B cell (primary cell): ENCODE measurements at regions not wholly inside any gene's neighbourhood (a gene's known extent, or its start where the extent isn't known, plus 50 kb on each side); places are given as distances from the start of the nearest gene placed in this dataset.

ENCODE experiments used
- ATAC-seq: fragments of 200-7000 bp; cut with Tn5 transposase; one replicate; pipeline ENCODE4 v1.10.0; 2021; ENCODE audit warnings: low read depth, mild to moderate bottlenecking, moderate number of reproducible peaks, moderate library complexity
- CTCF ChIA-PET: fragments of 350-600 bp; sonication (Branson Sonifier 250); formaldehyde crosslinking; loops from one replicate; lab custom pipeline; 2021; ENCODE audit warnings: antibody characterized with exemption, inconsistent platforms; lab: Charles Lee
- POLR2A ChIA-PET: fragments of 350-600 bp; sonication (Branson Sonifier 250); formaldehyde crosslinking; loops from one replicate; lab custom pipeline; 2021; ENCODE audit warnings: antibody characterized with exemption; lab: Charles Lee
- DNase-seq: peaks from one replicate; pipeline ENCODE4 v3.0.0; 2013
- H2AFZ ChIP-seq: 2 replicates; pipeline ENCODE4 v1.6.1; 2012; ENCODE audit warnings: mild to moderate bottlenecking, low read depth, low read length; ENCODE audit not compliant: insufficient read depth, poor library complexity, severe bottlenecking
- H3K27ac ChIP-seq, 2 donors: 1 replicate in 1 of 2; 2 replicates in 1 of 2; pipeline ENCODE4 v1.5.1; 2012 to 2013; ENCODE audit warnings: low read length in 2 of 2, mild to moderate bottlenecking in 2 of 2, moderate library complexity in 1 of 2
- H3K27me3 ChIP-seq, 4 experiments: fragments of 200-600 bp in 1 of 4; sonication (generic) in 1 of 4; replicated peaks in 1 of 4; 1 replicate in 2 of 4; 2 replicates in 2 of 4; pipeline versions ENCODE4 v1.6.1 to v1.7.0; 2013 to 2016; ENCODE audit warnings: low read length in 3 of 4, mild to moderate bottlenecking in 2 of 4, mixed read lengths in 1 of 4, moderate library complexity in 1 of 4; ENCODE audit not compliant: insufficient read depth in 4 of 4, control insufficient read depth in 3 of 4; ENCODE audit errors: control extremely low read depth in 1 of 4
- H3K36me3 ChIP-seq, 2 experiments: replicated peaks in 1 of 2; 1 replicate in 1 of 2; 2 replicates in 1 of 2; pipeline versions ENCODE4 v1.6.1 to v1.7.1; 2013; ENCODE audit warnings: low read length in 1 of 2; ENCODE audit not compliant: insufficient read depth in 2 of 2, control insufficient read depth in 1 of 2; ENCODE audit errors: control extremely low read depth in 1 of 2, extremely low read depth in 1 of 2
- H3K4me1 ChIP-seq, 2 donors: fragments of 200-600 bp in 1 of 2; sonication (generic) in 1 of 2; 1 replicate in 1 of 2; 2 replicates in 1 of 2; pipeline versions ENCODE4 v1.5.1 to v1.6.1; 2013 to 2017; ENCODE audit warnings: low read length in 2 of 2; ENCODE audit not compliant: control insufficient read depth in 2 of 2, insufficient read depth in 2 of 2
- H3K4me2 ChIP-seq: replicated peaks from 2 replicates; pipeline ENCODE3; 2012; ENCODE audit warnings: mild to moderate bottlenecking, low read depth, low read length; ENCODE audit not compliant: poor library complexity, severe bottlenecking
- H3K4me3 ChIP-seq, 5 experiments: fragments of 200-600 bp in 1 of 5; sonication (generic) in 1 of 5; 1 replicate in 3 of 5; 2 replicates in 2 of 5; pipeline versions ENCODE4 v1.5.1 to v1.7.0; 2011 to 2016; ENCODE audit warnings: low read length in 4 of 5, mild to moderate bottlenecking in 4 of 5, low read depth in 2 of 5, control low read depth in 1 of 5, moderate library complexity in 1 of 5; ENCODE audit not compliant: insufficient read depth in 1 of 5; ENCODE audit errors: control extremely low read depth in 1 of 5, extremely low read depth in 1 of 5
- H3K79me2 ChIP-seq: fragments of 200-600 bp; sonication (generic); one replicate; pipeline ENCODE4 v1.6.0; 2016; ENCODE audit warnings: low read length; ENCODE audit not compliant: control insufficient read depth, insufficient read depth
- H3K9ac ChIP-seq: fragments of 200-600 bp; sonication (generic); 2 replicates; pipeline ENCODE4 v1.6.1; 2017; ENCODE audit warnings: mild to moderate bottlenecking, low read length, moderate library complexity
- H3K9me3 ChIP-seq, 3 donors: one replicate each; pipeline versions ENCODE4 v1.6.1 to v1.7.1; 2013; ENCODE audit warnings: low read length in 2 of 3; ENCODE audit not compliant: control insufficient read depth in 2 of 3, insufficient read depth in 1 of 3; ENCODE audit errors: control extremely low read depth in 1 of 3
- H4K20me1 ChIP-seq: 2 replicates; pipeline ENCODE4 v1.6.0; 2012; ENCODE audit warnings: mild to moderate bottlenecking, low read length; ENCODE audit not compliant: insufficient read depth, control insufficient read depth, poor library complexity, severe bottlenecking
- H3K27ac Mint-ChIP-seq: one replicate; pipeline ENCODE4 v1.8.0; 2021; ENCODE audit warnings: mixed read lengths
- H3K27me3 Mint-ChIP-seq: one replicate; pipeline ENCODE4 v1.8.0; 2021; ENCODE audit warnings: mixed read lengths
- H3K4me1 Mint-ChIP-seq: one replicate; pipeline ENCODE4 v1.8.0; 2021; ENCODE audit warnings: mixed read lengths
- H3K4me3 Mint-ChIP-seq: one replicate; pipeline ENCODE4 v1.8.0; 2021; ENCODE audit warnings: mixed read lengths
- H3K9me3 Mint-ChIP-seq: one replicate; pipeline ENCODE4 v1.8.0; 2022; ENCODE audit warnings: mixed read lengths; ENCODE audit not compliant: insufficient read depth
- EZH2 ChIP-seq: IDR thresholded peaks from 2 replicates; pipeline ENCODE4 v1.6.1; 2012; ENCODE audit warnings: borderline replicate concordance, low read depth, mild to moderate bottlenecking, moderate library complexity, low read length; ENCODE audit not compliant: insufficient read depth, poor library complexity, severe bottlenecking
- WGBS: methylation state at CpG from one replicate; pipeline ENCODE4 v1.1.5; 2013; ENCODE audit warnings: missing lambda C conversion rate; ENCODE audit not compliant: insufficient coverage; 5-methylcytosine and 5-hydroxymethylcytosine counted together
- intact Hi-C: fragments of 100-400 bp; cut with micrococcal nuclease; formaldehyde crosslinking; loops from one replicate; pipeline ENCODE4 v1.10.0; 2022
- TF ChIP-seq, protein P1 (sequence below): fragments of 200-600 bp; IDR thresholded peaks from one replicate; pipeline ENCODE4 v1.8.0; 2022; ENCODE audit warnings: antibody characterized with exemption, mild to moderate bottlenecking

DNA sequence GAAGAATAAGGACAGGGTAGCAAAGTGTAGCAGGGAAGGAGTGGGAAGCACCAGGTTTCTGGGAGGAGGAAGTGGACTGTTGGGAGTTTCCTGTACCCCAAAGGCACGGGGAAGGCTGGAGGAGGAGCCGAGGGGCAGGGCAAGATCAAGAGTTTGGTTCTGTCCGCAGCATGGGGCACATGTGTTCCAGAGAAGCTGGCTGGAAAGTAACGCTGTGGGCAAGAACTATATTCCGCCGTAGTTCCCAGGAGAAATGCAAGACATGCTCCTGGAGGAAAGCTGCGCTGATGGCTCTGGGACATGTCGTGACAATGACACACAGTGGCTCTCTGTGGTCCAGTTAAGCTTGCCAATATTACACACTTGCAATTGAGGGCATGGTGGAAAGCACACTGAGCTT lies 51.7 kb upstream of the KPNA3 start:
- peaks cover 5 to 7% of the 10 kb centered on the region in 2 donors for H3K4me1 ChIP-seq
- H3K4me3 ChIP-seq, result no peak overlapping the region
- H3K4me3 Mint-ChIP-seq, result no peak overlapping the region
- no peak for ATAC-seq
- H3K9me3 ChIP-seq, result no peaks in the 10 kb centered on the region
- ChIA-PET POLR2A (no interaction called here), CTCF (interaction anchor here (0.7 to 0.9 kb wide), 3 partner anchors 92 to 1226 kb away, joined by 3 read pairs; partner anchors contain the start of gene SPRYD7)
- DNase-seq, result no peak
- no peak overlapping the region for H3K27ac ChIP-seq
- WGBS, result 82% methylated on average over 8 of the region's 8 CpGs
- no peak overlapping the region for H3K9ac ChIP-seq
- H4K20me1 ChIP-seq, result no peaks in the 10 kb centered on the region
- peaks cover 4% of the 10 kb centered on the region for H3K4me1 Mint-ChIP-seq
- no peak overlapping the region for H3K4me2 ChIP-seq
- no peak overlapping the region for H2AFZ ChIP-seq
- no peak overlapping the region for H3K27ac Mint-ChIP-seq
- no peaks in the 10 kb centered on the region for H3K9me3 Mint-ChIP-seq
- no peak for TF ChIP-seq EZH2
- TF ChIP-seq, protein P1, sequence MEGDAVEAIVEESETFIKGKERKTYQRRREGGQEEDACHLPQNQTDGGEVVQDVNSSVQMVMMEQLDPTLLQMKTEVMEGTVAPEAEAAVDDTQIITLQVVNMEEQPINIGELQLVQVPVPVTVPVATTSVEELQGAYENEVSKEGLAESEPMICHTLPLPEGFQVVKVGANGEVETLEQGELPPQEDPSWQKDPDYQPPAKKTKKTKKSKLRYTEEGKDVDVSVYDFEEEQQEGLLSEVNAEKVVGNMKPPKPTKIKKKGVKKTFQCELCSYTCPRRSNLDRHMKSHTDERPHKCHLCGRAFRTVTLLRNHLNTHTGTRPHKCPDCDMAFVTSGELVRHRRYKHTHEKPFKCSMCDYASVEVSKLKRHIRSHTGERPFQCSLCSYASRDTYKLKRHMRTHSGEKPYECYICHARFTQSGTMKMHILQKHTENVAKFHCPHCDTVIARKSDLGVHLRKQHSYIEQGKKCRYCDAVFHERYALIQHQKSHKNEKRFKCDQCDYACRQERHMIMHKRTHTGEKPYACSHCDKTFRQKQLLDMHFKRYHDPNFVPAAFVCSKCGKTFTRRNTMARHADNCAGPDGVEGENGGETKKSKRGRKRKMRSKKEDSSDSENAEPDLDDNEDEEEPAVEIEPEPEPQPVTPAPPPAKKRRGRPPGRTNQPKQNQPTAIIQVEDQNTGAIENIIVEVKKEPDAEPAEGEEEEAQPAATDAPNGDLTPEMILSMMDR, result no peak
- intact Hi-C loops, result no loop called here
- peaks cover 14% of the 10 kb centered on the region for H3K27me3 Mint-ChIP-seq
- peaks cover 0 to 11% (median 4%) of the 10 kb centered on the region in 4 experiments for H3K27me3 ChIP-seq
- no peaks in the 10 kb centered on the region for H3K36me3 ChIP-seq
- no peaks in the 10 kb centered on the region for H3K79me2 ChIP-seq
